ENCODE measurements at regions not wholly inside any gene's neighbourhood (a gene's known extent, or its start where the extent isn't known, plus 50 kb on each side); places are given as distances from the start of the nearest gene placed in this dataset.

DNA sequence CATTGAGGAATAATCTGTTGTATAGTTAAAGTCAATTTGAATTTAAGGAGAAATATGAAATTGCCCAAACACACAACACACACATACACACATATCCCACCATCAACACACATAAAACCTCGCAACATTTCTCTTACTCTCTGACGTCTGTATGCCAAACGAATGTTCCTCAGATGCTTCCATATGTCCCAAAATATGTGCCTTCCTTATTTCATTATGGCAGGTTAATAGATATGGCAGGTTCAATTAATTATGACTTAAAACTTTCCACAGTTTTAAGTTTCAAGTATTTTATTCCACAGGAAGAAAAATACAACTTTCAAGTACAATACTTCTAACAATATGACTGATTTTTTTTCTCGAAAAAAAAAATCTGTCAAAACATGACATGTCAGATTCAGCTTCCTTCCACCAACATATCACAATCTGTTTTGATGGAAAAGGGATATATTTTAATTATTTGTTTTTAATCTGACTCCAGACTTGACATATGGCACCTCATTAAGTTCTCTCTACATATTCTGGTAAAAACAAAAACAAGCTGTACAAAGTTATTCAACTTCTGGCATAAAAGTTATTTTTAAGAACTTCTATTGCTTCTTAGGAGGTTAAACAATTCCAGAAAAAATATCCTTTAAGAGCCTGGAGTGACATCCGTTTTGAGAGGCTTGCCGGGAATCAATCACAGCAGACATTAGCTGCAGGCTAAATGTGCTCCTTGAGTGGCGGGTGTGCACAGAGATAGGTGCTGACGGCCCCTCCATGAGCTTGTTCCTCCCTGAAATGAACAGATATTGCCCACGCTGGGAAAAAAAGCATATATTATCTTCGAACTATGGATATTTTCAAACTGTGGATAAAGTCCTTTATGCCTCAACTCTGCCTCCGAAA, 812.7 kb downstream of the DCDC2C start:
- DNase-seq = no peak

DNA sequence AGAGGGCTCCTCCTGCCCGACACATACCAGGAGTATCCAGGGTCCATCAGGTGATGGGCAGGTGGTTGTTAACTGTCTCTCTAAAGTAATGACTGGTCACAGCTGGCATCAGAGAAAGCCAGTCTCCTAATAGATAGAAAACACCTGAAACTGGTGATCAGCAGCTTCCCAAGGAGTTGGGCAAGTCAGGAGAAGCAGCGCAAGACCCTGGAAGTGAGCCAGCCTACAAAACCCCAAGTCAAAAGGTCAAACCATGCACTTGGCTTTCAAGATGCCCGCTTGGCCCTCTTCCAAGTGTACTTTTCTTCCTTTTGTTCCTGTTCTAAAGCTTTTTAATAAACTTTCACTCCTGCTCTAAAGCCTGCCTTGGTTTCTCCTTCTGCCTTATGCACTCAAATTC, 815.2 kb downstream of the DCDC2C start:
- DNase-seq = no peak

DNA sequence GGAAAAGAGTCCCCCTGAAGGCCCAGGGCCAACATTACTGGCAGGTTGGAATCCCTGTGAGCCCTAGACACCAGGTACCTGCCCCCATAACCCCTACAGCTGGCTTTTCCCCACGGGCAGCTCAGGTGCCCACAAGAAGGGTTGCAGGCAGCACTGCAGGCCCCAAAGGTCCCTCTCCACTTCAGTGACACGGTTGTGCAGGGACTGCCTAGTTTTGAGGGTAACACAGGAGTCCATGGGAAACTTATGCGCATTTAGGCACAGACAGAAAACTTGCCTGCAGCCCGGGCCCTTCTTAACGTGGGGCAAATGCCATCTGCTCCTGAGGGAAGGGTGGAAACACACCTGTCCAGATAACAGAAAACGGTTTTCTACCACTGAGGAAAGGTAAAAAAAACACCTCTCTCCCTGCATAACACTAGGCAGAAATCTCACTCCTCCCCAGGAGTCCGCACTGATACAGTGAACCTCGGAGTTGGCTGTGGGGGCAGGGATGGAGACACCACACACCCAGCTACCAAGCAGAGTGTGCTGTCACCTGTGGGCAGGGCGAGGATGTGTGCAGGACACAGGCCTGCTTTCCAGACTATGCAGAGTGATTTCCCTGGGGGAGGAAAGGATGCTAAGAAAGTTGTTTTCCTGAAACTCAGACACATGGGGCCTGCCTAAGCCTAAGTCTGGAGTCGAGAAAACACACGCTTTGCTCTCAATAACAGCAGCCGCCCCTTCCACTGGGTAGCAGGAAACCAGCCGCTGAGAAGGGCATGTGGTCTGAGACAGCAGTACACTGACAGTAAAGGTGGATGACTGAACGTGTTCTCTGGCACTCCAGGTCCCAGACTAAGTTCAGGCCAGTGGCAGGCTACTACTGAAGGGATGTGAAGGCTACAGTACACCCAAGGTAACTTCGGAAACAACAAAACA, 819.4 kb downstream of the DCDC2C start:
- no peak for DNase-seq

- DNase-seq = no peak
Measured at GRCh38 chr2:4527416-4527815, 824.0 kb downstream of the DCDC2C start.

GRCh38 chr2:4528246-4528645, 824.9 kb downstream of the DCDC2C start:
- DNase-seq = no peak

DNA sequence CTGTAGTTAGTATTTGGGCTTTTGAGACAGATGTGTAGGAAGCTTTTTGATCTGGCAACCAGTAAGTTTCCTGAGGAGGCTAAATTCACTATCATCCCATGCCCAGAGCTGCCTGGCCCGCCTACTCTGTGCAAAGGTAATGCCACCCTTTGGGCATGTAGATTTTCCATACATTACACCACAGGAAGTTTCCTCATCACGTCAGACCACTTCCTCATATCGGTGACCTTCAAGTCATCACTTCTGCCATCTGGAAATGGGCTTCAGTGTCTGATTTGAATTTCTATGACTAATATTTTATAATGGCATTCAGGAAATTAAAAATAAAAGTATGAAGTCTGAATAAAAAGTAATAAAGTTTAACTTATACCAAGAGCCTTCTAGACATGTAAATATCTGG, 825.4 kb downstream of the DCDC2C start:
- no peak for DNase-seq

DNA sequence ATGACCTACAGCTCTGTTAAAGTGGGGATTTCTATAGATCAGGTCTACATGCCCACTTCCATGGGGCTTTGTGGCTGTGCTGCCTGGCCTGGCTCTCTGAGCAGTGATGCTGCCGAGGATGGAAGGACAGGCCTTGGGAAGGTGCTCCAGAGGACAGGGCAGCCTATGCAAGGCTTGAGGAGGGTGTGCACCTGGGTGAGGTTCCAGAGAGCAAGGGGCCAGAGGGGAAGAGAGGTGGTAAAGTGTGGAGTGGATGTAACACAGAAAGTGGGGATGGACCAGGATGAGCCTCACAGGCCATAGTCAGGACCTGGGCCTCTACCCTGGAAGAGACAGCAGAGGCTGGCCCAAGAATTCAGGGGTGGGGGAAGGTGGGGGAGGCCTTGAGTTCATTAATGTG, 826.4 kb downstream of the DCDC2C start:
- DNase-seq = no peak

DNA sequence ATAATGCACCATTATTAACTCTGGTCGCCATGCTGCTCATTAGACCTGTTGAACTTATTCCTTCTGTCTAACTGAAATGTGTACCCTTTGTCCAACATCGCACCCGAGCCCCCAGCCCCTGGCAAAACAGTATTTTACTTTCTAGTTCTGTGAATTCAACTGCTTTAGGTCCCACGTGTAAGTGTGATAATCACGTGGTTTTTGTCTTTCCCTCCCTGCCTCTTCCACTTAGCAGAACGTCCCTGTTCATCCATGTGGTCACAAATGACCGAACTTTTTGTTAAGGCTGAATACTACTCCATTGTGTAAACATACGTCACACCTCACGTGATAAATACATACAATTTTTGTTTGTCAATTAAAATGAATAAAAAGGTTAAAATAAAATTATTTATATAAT, 826.9 kb downstream of the DCDC2C start:
- no peak for DNase-seq

GRCh38 chr2:4533806-4534205, 830.4 kb downstream of the DCDC2C start:
- no peak for DNase-seq

GRCh38 chr2:4539121-4539520, 835.7 kb downstream of the DCDC2C start:
- DNase-seq = no peak

DNA sequence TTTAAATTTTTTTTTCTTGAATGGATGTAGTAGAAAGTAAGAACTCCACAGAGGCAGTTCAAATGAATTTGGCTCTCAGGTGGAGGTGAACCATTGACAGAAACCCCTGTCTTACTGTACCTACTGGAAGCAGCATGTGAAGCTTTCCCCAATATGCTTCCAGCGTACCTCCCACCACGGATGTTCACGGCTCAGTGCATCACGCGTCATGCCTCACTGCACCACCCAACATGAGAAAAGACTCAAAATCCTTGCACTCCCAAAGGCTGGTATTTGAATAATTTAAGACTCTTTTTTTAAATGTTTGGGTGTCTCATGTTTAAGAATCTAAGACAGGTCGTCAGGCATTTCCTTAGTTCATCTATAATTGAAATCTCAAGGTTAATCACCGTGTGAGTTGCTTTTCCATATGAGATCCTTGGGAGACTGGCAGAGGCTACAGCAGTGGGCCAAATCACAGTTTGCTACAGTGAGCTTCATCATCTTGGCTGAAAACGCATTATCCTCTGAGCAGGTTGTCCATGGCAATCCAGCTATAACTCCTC, 846.4 kb downstream of the DCDC2C start:
- no peak for DNase-seq

GRCh38 chr2:4551691-4552474, 848.5 kb downstream of the DCDC2C start:
- DNase-seq = no peak

DNA sequence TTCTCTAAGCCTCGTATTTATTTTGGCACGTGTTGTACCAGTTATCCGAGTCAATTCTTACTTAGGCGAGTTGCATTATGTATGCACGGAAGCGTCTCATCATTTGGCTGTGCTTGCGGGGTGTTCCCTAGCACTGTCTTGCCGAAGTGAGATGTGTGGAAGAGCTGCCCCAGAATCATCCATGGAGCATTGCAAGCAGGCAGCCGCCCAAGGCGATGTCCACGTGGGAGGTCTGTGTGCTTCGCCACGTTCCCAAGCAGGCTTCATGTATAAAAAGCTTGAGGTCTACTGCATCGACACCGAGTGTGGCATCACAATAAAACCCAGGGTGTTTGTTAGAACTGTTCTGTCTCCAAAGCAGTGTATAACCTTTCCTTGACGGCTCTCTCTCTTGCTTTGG, 849.9 kb downstream of the DCDC2C start:
- DNase-seq = no peak

DNA sequence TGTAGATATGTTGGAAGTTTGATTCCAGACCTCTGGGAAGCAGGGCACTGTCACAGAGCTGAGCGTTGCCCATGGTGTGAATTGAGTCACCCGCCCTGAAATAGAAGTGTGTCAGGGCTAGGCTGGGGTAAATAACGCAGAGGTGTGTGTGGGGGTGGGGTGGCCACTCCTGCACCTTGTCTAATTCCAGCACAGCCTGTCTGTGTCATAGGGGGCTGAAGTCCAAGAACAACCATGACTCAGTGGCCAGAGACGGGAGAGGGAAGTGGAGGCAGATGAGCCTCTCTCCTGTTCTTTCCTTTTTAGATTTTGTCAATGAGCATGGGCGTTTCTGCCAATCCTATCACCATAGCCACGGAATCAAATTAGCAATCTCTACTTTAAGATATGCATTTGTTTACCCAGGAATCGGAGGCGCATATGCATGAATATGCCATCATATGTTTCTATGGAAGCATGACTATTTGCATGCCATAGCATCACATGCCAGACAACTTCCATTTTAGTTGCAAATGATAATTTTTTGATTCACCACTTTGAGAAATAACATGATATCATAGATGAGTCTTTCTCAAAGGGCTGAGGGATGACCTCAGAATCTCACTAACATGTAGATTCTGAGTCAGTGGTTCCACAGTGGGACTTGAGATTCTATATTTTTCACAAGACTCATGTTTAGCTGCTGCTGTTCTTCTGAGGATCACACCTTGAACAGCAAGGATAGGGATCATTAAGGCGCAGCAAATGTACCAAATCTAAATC, 852.9 kb downstream of the DCDC2C start:
- DNase-seq = no peak

GRCh38 chr2:4561196-4561595, 857.8 kb downstream of the DCDC2C start:
- DNase-seq = no peak

DNA sequence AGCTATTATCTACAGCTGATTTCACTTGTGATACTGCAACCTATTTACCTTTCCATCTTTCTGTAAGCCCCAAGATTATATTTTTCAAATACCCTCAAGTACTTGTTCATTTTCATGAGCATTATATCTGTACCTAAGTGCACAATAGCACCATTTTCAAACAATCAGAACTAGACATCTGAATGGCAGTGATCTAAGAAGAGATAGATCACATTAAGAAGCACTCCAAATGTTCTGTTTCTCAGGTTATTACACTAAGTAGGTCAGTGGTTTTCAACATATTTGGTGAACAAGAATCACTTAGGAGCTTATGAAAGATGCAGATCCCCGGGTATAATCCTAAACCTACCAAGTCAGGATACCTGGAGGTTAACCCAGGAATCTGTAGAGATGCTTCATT, 872.7 kb downstream of the DCDC2C start:
- no peak for DNase-seq

DNA sequence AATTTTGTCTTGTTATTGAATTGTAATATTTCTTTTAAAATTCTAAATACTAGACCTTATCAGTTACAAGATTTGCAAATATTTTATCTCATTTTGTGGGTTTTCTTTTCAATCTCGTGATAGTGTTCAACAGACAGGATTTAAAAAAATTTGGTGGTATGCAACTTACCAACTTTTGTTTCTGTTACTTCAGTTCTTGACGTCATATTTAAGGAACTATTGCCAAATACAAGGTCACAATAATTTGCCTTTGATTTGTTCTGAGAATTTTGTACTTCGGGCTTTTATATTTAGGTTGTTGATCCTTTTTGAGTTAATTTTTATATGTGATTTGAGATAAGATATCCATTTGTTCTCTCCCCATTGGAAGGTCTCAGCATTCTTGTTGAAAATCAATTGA, 876.6 kb downstream of the DCDC2C start:
- DNase-seq = no peak

DNA sequence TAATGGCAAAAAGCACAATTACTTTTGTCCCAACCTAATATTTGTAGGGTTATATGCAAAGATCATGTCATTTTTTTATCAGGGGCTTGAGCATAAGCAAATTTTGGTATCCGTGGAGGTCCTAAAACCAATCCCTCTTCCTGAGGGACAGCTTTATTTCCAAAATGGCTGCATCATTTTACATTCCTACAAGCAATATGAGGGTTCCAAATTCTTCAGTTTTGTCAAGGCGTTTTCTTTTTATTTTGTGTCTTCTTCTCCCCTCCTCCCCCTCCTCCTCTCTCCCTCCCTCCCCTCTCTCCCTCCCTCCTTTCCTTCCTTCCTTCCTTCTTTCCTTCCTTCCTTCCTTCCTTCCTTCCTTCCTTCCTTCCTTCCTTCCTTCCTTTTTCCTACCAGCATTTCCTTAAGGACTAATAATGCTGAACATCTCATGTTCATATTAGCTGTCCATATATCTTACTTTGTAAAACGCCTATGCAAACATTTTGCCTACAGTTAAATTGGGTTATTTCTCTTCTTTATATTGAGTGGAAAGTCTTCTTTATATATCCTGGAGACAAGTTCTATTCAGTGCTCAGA, 881.8 kb downstream of the DCDC2C start:
- no peak for DNase-seq

DNA sequence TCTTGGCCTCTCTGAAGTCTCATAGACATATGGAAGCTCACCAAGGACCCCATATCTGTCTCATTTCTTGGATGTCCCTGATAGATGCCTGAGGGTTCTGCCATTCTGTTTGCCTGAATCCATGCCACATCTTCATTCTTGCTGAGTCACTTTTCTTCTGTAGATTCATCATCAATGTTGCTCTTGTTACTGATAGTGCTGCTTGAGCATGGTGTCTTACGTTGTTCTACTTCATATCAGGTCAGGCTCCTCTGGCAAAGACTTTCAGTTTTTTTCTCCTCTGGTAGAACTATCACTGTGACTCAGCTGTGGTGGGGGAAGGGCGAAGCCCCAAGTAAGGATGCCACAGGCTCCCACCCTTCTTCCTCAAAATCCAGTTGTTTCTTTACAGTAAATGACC, 885.2 kb downstream of the DCDC2C start:
- no peak for DNase-seq

GRCh38 chr2:4591261-4591660, 887.9 kb downstream of the DCDC2C start:
- no peak for DNase-seq

DNA sequence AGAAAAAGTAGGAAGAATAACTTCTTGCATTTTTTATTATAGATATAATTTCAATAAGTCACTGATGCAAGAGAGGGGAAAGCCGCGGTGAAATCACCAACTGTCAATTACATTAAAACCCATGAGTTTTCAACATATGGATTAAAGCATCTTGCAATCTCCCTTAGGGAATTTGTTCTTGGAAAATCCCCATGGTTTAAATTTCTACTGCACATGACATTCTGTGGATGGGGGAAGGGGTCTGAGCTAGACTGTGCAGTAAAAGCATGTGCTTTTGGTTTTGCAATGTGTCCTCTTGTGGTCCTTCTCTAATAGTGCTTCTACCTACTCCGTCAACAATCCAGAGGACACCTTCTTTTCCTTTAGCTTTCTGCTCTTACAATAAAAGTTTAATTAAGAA, 894.0 kb downstream of the DCDC2C start:
- DNase-seq = no peak

DNA sequence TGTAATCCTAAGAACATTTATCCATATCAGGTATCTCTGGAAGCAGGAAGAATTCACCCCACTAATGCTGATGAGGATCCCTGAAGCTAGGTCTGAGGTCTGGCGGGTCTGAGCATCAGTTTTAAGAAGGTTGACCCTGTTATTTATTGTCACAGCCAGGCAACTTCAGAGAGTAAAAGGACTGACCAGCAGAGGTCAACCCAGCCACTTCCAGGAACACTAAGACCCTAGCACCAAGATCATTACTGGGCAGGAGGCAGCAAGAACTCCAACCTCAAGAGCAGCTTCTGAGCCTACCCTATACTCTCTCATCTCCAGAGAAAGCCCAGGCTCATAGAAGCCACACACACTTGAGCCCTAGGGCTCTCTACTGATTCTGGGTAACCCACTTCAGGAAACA, 901.4 kb downstream of the DCDC2C start:
- no peak for DNase-seq
